ENCODE measurements at regions not wholly inside any gene's neighbourhood (a gene's known extent, or its start where the extent isn't known, plus 50 kb on each side); places are given as distances from the start of the nearest gene placed in this dataset.
"Not testable (repeated sequence)": the region's sequence is repeated elsewhere in the genome, so short reads cannot be mapped to it uniquely, and the experiment has no call there.

DNA sequence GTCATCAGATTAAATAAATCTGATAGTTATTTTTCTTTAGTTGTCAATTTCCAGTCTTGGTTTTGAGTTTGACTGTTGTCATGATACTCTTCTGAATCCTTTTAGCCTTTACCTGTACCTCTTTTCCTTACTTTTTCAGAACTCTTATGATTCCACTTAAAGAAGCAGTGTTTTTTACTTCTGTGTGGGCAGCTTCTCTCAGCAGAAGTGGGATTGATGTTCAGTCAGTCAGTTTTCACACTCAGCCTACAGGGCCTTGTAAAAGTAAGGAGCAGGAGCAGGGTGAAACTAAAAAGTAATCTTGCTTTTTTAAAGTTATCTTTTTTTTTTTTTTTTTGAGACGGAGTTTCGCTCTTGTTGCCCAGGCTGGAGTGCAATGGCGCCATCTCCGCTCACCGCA is 75.1 kb downstream of the HAUS1 start:
- DNase-seq = no peak

DNA sequence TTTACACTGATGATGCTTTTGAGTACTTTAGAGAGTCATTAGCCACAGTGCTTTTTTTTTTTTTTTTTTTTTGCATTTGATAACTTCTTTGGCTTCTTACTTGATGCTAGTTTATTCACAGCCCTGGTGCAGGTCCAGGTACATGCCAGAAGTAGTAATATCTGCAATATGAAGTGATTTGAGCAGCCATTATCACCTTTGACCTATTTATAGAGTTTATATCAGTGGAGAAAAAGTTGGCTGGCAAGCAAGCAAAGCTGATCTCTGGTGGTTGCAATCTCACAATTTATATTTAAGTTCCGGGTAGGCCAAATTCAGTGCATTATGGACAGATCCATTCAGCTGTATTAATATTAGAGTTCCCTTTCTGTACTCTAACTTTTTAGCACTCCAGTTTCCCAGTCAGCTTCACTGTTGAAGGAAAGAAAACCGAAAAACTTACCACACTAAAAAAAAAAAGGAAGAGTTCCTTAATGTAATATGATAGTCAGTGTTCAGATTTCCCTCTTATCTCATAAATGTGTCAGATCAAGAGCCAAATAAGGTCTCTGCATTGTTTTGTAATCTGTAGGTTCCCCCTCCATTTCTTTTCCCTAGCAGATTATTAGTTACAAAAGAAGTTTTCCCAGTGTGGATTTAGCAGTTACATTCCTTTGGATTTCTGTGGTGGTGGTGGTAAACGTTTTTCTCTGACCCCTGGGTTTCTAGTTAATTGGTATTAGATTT is 78.6 kb downstream of the HAUS1 start:
- no peak for DNase-seq

DNA sequence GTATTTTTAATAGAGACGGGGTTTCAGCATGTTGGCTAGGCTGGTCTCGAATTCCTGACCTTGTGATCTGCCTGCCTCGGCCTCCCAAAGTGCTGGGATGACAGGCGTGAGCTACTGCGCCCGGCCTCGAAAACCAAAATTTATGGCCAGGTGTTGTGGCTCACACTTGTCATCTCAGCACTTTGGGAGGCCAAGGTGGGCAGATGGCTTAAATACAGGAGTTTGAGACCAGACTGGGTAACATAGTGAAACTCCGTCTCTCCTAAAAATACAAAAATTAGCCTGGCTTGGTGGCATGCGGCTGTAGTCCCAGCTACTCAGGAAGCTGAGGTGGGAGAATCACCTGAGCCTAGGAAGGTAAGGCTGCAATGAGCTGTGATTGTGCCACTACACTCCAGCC is 80.1 kb downstream of the HAUS1 start:
- DNase-seq = not testable (repeated sequence)

DNA sequence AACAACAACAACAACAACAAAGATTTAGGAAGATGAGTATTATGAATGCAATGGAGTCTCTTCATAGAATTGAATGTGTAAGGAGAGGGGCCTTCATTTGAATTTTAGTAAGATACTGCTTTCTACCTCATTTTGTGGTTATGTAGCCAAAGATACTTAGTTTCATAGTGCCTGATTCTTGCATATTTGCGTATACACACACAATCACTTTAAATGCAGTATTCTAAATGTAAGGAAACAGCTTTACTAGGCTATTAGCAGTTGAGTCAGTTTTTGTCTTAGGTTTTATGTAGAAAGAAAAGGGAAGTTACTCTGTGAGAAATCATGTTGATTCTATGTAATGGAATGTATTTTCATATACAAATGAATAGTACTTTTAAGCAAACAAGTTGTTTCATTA is 80.5 kb downstream of the HAUS1 start:
- DNase-seq = no peak

DNA sequence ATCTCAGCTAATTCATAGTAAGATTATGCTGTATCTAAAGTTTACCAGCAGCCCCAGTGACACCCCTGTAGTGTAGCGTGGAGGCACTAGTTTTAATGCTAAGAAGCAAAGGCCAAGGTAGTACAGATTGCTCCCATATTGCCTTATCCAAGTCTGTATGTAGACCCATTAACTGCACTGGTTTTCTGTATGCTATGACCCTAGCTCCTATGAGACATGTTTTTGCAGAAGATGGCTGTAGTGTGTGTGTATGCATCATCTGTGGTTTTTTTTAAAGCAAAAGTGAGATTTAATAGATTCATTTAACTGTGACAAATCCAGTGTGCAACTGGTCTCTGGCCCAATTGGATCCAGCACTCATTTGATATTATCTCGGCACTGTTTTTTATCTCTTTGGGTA is 86.5 kb downstream of the HAUS1 start:
- no peak for DNase-seq

DNA sequence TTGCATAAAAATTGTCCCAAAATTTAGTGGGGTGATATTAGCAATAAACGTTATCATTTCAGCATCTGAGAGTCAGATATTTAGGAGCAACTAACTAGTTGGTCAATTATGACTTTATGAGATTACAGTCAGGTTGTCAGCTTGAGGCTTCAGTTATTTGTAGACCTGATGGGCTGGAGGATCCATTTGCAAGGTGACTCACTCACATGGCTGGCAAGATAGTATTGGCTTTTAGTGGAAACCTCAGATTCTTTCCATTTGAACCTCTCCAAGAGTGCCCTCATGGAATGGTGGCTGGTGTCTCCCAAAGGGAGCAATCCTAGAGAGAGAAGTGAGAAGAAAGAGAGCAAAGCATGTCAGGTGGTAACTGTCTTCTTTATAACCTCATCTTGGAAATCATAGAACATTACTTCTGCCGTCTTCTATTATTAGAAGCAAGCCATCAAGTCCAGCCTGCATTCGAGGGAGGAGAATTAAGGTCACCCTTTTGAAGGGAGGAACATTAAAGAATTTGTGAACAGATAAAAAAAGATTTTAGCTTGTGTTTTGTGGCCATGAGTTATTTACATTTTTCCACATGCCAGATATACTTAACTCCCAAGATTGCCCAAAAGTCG is 92.5 kb downstream of the HAUS1 start:
- DNase-seq = no peak

DNA sequence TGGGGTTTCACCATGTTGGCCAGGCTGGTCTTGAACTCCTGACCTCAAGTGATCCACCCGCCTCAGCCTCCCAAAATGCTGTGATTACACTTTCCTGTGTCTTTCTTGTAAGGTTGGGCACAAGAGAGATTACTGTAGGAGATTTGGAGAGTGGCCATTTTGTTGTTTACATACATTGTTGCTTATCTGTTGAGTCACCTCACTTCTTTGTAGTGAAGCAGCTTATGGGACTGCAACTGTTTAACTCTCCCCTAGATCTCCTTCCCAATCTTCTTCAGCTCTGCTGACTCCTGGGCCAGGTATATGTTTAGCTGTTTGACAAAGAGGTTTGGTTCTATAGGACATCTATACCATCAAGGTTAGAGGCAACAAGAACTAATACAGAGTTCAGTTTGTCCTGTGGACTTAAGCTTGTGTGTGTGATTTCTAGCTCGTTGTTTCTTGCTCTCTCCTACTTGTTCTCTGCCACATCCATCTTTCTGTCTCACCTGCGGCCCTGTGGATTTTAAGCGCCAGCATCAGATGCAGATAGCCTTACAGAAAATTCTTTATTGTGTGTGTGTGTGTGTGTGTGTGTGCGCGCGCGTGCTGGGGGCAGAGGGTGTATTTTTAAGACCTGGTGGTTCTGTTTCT is 95.4 kb downstream of the HAUS1 start:
- no peak for DNase-seq

DNA sequence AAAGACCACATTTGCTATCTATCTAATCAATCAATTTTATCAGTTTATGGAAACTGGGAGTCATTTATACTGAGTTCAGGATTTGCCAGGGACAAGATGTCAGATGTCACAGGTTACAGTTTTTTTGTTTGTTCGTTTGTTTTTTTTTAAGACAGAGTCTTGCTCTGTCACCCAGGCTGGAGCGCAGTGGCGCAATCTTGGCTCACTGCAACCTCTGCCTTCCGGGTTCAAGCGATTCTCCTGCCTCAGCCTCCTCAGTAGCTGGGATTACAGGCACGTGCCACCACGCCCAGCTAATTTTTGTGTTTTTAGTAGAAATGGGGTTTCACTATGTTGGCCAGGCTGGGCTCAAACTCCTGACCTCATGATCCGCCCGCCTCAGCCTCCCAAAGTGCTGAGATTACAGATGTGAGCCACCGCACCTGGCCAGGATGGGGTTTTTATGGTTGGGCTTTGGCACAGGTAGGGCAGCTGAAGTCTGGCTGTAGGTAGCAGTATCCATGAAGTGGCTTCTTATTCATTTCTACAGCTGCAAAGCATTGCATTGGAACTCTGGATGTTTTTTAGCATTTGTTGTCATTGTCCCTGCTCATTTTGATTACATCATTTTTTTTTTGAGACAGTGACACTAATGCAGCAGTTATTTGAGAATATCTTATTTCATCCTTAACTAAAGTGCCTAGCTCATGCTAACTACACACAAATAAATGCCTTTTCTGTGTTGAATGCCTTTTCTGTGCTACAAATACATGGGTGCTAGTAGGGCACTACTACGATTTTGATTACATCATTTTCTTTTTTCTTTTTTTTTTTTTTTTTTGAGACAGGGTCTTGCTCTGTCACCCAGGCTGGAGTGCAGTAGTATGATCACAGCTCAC is 96.2 kb downstream of the HAUS1 start:
- not testable (repeated sequence) for DNase-seq

DNA sequence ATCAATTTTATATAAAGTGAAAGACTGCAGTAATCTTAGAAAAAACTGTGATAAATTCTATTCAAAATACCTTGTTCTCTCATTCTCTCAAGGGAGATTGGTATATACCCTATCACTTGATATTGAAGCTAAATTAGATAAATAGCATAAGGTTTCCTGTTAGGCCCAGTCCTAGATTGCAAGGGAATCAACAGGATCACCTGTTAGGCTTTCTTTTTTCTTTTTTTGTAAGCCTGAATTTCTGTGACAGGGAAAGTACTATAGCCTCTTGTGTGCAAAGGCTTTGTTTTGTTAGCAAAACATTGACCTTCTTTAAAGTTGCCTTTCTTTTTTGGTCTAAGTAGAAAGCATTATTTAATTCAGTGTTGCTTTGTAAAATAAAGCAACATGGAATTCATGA is 100.0 kb downstream of the HAUS1 start:
- no peak for DNase-seq

DNA sequence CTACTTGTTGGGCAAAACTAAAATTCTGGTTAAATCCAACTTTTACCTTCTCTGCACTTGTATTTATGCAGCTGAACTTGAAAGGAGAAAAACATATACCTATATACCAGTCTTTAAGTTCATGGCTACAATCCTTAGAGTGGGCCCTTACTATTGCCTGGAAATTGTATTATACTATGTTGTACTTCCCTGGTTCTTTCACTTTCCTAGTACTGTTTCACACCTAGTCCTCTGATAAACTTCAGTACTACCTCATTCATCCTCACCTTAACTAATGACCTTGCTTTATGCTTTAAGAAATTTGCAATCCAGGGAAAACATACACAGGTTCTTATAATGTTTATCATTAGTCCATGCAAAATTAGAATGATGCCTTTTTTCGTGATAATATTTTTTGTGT is 103.8 kb downstream of the HAUS1 start:
- no peak for DNase-seq

DNA sequence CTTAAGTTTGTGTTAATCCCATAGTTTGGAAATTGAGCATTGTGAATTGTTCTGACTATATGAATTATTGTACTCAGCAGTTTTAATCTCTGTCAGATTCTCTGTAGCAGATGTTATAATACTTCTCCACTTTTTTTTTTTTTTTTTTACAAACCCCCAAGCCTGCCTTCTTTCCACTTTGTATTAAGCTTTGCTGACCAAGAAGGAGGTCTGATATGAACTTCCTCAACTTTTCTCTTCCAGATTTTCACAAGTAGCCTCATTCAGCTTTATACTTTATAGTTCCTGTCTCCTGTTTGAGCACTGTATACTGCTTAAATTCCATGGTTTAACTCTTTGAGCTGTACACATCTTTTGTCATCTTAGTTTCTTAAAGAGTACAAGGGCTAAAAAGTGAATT is 105.0 kb downstream of the HAUS1 start:
- no peak for DNase-seq

DNA sequence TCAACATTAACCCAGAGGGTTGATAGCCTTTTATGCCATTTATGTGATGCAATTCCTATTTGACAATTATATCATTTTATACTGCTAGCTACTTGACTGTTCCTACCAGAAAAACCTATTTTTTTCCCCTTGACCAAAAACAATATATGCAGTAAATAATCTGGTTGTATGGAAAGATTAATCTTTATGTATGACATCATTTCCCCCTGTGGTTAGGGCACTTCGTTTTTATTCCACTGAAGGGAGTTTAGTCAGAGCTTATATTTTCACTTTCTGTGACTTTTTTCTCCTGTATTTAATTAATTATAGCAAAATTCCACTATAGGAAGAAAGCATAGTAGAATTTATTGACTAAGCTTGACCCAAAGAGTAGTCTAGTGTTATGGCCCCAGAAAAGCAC is 107.6 kb downstream of the HAUS1 start:
- DNase-seq = no peak

DNA sequence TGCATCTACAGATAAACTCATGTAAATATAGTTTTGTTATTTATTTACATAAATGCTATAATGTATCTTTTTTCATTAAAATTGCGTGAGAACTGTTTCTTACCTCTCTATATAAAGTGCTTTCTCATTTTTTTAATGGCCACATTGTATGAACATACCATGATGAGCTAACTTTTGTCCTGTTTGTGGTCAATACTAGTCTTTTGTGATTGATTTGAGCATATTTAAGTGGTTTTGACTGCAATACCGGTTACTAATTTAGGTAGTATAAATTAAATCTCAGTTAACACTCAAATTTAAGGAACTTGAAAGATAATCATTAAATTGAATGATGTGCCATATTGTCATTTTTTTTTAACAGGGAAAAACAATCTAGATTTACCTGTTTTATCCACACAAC is 108.2 kb downstream of the HAUS1 start:
- DNase-seq = no peak

DNA sequence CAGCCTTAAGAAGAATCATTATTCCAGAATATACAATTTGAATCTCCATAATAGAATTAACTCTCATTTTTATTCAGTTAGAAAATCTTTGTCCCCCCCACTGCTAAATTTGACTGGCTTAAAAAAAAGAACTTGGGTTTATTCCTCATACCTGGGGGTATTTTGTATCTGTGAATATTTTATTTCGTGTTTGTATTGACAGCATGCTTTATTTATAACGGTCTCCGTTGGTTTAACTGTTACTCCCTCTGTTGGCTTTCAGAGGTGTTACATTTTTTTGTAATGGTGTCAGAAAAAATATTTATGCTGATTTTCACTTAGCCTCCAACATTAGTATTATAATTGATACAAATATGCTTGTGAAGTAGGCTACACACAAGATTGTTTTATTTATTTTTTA is 109.1 kb downstream of the HAUS1 start:
- no peak for DNase-seq

DNA sequence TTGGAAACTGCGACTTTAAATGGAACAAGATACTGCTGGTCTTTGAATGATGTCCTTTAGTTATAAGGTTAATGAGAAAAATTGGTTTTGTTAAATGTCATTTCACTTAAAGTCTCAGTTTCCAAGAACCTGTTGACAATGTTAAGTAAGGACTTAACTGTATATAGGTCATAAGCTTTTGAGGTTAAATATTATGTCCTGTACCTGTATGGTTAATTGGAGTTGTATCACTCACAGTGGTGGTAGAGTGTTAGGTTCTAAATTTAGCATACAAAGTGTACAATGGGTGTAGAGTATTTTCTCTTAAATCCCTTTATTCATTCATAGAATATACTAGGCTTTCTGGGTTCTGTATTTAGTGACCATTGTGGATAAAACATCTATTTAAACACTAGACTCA is 110.2 kb downstream of the HAUS1 start:
- no peak for DNase-seq

DNA sequence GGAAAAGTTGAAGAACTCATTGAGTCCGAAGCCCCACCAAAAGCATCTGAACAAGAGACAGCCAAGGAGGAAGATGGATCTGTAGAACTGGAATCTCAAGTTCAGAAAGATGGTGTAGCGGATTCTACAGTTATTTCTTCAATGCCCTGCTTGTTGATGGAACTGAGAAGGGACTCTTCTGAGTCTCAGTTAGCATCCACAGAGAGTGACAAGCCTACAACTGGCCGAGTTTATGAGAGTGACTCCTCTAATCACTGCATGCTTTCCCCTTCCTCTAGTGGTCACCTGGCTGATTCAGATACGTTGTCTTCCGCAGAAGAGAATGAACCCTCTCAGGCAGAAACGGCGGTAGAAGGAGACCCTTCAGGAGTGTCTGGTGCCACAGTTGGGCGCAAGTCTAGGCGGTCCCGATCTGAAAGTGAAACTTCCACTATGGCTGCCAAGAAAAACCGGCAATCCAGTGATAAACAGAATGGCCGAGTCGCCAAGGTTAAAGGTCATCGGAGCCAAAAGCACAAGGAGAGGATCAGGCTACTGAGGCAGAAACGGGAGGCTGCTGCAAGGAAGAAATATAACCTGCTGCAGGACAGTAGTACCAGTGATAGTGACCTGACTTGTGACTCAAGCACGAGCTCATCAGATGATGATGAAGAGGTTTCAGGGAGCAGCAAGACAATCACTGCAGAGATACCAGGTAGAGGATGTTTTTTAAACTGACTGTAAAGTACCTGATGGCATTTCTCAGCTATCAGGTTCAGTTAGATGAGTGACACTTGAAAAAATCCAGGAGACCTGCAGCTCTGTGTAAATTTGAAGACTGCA is 111.9 kb downstream of the HAUS1 start:
- DNase-seq = no peak

DNA sequence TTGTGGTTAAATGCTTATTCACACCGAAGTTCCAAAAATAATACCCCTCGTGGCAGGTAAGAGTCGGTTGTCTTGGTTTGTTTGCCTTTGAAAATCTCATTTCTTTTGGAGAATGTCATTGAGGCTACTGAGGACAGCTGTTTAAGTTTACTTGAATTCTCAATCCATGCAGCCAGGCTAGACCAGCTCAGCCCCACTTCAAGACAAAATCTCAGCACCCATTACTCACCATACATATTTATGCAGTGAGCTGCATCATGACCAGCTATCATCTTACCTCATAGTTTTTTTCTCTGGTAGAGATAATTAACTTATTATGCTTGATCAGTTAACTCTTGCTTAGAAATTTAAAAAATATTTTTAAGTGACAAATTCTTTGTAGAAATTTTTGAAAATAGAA is 115.9 kb downstream of the HAUS1 start:
- DNase-seq = no peak

DNA sequence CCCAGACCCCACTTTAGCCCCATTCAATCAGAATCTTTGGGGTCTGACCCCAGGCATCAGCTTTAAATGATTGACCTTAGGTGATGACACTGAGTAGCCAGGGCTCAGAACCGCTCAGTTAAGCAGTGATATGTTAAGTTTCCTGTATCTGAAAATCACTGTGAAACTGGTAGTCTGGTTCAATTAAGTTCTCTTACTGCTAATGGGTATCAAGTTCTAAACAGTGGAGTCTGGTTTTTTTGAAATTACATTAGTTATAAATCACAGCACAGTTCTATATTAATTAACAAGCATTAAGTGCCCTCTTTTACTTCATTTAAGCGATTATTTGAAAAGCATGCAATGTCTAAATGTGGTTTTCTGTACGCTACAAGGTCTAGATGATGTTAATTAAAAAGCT is 117.9 kb downstream of the HAUS1 start:
- DNase-seq = no peak

DNA sequence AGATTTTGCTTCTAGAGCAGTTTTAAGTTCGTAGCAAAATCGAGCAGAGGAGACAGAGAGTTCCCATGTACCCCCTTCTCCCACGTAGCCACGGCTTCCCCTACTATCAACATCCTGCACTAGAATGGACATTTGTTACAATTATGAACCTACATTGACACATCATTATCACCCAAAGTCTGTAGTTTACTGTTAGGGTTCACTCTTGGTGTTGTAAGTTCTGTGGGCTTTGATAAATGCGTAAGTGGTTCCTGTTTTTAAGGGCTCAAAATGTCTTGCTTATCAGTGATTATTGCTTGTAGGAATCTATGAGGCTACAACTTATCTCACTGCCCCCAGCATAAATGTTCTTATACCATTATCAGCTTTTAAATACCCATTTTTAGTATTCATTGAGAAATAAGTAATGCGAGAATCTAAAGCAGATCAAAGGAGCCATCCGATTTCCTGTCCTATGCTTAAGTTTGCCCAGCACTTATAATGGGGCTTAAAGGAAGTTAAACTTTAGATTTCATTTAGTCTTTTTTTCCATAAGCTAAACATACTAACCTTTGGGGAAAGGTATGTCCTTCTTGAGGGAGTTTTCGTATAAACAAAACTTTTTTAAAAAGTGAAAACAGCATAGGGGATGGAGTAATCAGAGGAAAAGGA is 118.7 kb downstream of the HAUS1 start:
- DNase-seq = no peak

DNA sequence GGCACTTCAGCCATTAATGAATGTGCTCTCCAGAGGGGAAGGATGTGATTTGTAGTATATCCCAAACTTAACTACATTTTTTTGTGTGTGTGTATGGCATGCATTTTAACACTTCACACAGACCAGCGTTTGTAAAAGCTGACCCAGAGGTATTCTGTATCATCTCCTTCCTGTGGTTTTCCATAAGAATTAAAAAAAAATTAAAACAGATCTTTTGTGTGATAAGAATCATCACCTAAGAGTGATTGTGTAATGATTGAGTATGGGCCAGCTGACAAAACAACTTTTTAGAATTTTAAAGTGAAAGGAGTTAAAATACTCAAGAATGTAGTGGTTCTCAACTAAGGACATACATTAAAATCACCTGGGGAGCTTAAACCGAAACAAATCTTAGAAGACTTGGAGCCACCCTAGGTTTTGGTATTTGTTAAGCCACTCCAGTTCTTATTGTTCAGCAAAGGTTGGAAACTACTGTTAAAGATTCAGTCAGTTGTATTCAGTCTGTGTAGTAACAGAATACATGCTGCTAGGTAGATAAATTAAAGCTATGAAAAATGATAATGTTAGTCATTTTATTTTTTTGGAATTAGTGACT is 120.1 kb downstream of the HAUS1 start:
- DNase-seq = no peak

DNA sequence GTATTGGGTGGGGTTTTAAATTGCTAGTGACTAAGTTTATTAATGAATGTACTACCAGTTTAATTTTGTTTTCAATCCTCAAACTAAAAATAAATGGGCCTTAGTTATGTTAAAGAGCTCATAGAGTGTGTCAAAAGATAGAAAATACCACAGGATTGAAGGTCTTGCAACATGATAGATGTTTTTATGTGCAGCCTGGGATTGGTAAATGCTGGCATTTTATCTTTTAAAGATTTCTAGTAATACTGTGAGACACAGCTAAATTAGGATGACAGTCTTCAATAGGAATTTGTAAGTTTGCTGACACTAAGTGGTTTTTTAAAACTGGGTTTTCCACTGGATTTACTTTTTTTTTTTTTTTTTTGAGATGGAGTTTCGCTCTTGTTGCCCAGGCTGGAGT is 122.3 kb downstream of the HAUS1 start:
- no peak for DNase-seq
